HG03045 (cell line): ENCODE measurements at regions not wholly inside any gene's neighbourhood (a gene's known extent, or its start where the extent isn't known, plus 50 kb on each side); places are given as distances from the start of the nearest gene placed in this dataset.

Source experiments
- ATAC-seq: cut with Tn5 transposase; IDR thresholded peaks from one replicate; pipeline ENCODE4 v1.9.1; 2021; ENCODE audit warnings: mild to moderate bottlenecking, moderate library complexity; ENCODE audit not compliant: unreplicated experiment

DNA sequence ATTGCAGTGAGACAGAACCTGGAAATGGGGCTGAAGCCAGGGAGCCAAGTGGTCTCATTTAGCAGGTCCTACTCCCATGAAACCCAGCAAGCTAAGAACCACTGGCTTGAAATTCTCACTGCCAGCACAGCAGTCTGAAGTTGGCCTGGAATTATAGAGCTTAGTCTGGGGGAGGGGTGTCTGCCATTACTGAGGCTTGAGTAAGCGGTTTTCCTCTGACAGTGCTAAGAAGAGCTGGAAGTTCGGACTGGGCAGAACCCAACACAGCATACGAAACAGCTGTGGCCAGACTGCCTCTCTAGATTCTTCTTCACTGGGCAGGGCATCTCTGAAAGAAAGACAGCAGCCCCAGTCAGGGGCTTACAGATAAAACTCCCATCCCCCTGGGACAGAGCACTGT, 305.7 kb upstream of the SETBP1 start:
- no peak for ATAC-seq

DNA sequence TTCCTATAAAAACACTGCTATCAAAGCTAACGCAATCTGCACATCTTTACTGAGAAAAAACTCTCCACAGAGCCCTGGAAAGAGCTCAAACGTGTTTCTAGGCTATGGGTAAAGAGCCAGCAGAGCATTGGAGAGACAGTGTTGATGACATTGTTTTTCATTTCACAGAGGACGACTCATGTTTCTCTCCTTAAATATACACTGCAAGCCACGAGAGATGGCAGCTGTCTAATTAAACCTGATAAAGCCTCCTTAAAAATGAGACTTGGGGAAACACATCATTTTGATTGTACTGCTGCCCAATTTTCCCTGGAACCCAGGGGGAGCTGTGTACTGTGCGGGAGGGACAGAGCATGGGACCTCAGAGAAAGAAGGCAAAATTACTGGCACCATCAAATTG, 294.3 kb upstream of the SETBP1 start:
- no peak for ATAC-seq

DNA sequence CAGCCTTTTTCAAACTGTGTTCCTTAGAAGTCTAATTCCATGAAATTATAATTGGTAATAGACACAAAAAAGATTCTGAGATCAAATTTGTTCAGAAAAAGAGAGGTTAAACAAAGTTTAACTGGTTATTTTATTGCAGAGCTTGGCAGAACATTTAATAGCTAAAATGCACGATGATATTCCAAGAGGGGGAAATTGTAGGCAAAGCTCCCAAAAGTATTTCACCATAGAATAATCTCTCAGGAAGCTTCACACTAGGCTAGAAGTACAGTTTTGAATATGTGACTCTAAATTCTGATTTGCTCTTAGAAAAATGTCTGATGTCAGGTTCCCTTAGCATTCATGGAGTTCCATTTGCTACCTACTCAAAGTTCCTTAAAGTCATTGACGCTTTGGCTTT, 292.4 kb upstream of the SETBP1 start:
- no peak for ATAC-seq

DNA sequence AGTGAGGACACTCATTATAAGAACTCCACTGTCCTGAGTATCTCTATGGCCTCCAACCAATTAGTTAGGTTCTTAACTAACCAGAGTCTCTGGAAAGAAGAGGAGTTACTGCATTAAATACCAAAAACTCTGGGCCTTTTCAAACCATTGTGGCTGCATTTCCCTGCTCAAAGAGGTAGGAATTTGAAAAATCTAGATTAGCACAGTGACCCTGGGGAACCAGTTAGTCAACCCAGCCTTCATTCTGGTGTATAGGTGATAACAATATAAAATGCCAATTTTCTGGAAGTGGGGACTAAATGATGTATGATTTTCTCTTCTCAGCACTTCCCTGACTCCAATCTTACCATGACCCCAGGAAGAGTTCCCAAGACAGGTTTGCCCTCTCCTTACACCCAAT, 287.8 kb upstream of the SETBP1 start:
- no peak for ATAC-seq

DNA sequence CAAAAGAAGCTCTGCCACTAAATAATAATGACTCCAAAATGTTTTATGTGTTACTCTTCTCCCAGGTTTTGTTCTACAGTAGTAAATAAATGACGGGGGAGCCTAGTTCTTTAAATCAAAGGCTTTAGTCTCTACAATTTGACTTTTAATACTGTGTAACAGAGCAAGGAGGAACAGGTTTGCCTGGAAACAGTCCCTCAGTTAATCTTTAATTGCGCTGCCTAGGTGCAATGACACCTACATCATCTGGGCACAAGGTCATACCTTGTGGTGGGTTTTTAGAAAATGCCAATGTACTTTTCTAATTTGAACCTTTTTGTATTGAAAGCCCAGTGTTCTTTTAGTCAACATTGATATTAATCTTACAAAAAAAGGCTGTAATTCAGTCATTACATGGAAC, 287.3 kb upstream of the SETBP1 start:
- ATAC-seq, result no peak

DNA sequence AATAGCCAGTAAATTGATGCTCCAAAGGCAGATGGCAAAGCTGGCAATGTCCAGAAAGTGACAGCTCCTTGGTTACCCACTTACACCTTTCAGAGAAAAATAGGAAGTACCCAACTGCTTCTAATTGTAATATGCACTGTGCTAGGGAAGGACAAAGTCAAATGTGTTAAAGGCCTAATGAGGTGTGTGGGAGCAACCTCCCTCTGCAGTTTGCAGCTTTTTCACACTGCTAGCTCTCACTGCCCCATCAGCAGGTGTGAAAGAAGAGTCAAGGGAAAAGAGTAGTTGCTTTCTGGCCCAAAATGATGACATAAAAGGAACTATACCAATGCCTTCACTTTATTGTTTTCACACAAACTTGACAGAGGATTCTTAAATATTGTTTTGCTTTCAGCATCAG, 284.1 kb upstream of the SETBP1 start:
- ATAC-seq, result no peak

DNA sequence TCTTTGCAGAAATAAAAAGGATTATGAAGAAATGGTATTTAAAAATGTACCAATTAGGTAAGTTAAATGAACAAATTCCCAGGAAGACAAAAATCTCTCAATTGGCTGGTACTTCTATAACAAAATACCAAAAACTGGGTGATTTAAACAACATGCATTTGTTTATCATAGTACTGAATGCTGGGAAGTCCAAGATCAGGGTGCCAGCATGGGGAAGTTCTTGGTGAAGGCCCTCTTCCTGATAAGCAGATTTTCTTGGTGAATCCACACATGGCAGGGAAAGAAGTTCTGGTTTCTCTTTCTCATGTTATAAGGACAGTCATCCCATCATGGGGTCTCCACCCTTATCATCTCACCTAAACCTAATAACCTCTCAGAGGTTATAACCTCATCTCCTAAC, 271.6 kb upstream of the SETBP1 start:
- ATAC-seq, result no peak

DNA sequence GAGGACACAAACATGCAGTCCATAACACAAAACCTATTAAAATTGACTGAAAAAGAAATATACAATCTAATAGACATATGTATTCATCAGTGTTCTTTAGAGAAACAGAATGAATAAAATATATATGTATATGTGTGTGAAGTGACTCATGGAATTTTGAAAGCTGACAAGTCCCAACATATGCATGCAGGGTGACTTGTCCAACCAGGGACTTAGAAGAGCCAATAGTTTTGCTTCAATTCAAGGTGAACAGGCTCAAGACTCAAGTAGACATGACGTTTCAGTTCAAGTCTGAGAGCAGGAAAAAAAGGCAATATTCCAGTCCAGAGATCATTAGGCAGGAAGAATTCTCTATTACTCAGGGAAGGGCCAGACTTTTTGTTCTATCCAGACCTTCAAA, 271.2 kb upstream of the SETBP1 start:
- ATAC-seq, result no peak

DNA sequence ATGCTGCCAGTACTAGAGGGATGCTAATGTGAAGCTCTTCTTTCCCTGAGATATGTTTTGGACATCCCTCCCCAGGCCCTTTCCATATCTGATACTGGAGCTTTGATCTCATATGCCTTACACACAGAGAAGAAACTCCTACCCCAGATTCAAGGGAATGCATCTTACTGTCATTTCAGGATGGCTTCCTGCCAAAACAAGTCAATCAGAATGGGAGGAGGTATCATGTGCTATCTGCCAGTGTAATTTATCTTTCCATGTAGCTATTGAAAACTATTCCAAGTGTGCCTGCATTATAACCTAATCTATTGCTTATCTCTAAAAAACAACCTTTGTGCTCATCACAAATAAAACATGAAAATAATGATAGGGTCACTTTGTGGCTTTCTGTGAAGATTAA, 269.9 kb upstream of the SETBP1 start:
- ATAC-seq, result no peak

DNA sequence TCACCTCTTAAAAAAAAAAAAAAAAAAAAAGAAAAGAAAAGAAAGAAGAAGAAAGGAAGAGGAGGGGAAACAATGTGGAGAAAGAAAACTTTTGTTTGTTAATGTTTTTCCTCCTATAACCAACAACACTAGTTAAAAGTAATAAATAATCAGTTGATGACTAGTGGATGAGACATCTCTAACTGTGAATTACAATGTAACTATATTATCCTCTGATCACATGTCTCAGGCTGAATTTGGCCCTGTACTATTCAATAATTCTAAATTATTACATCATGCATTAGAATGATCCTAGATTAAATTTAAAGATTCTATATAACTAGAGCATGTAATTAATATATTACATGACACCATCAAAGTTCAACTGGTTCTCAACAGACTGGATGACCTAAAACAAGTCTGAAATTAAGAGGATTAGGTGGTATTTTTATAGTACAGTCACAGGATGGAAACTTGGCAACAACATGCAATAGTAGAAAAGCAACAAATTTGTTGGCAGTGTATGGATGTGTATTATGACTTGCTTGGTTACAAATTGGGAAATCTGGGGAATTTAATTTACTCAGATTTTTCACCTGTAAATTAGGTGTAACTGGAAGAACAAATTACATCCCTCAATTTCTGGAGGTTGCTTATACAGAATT, 269.3 kb upstream of the SETBP1 start:
- ATAC-seq, result no peak

DNA sequence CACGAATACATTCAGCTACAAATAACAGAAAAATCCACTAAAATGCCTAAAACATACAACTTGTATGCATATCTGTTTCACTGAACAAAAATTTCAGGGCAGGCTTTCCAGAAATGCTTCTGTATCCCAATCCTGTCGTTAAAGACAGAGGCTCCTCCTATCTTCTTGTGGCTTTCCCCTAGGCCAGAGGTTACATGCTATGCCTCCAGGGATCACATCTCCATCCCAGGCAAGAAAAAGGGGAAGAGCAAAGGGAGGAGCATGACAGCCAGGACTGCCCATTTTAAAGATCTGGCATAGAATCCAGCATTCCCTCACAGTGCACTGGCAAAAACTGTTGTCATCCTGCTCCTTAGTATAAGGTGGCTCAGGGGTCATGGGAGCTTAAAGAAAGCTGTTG, 268.7 kb upstream of the SETBP1 start:
- no peak for ATAC-seq

DNA sequence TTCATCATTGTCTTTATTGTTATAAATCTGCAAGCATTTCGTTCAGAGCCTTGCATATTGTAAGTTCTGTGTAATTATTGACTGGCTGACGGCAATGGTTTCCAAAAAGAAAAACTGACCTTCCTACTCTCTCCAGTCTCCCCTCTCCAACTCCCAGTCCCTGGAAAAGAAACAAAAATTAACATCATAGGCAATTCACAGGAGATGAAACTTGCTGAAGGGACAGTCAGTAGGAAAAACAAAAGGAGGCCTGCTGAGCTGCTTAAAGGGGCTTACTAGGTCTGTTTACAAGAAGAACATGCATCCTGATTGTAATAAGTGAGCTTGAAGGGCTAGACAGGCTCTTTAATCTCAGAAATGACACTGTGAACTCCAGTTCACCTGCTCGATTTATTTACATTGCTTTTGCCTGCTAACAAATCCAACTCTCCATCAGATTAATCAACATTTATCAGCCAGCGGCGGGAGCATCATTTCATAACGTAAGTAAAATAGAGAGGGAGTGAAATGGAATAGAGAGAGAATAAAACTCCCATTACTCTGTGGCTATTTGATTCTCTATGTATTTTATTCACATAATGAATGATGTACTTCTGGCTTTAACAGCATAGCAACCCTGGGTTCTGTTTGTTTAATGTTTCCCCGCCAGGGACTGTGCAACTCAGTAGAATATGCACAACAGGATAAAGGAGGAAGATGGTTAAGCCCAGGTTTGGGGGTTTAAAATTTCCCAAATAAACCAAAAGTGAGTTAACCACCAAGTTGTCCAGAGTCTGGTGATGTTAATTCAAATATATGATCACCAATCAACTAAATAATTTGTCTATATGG, 256.7 kb upstream of the SETBP1 start:
- ATAC-seq, result no peak

DNA sequence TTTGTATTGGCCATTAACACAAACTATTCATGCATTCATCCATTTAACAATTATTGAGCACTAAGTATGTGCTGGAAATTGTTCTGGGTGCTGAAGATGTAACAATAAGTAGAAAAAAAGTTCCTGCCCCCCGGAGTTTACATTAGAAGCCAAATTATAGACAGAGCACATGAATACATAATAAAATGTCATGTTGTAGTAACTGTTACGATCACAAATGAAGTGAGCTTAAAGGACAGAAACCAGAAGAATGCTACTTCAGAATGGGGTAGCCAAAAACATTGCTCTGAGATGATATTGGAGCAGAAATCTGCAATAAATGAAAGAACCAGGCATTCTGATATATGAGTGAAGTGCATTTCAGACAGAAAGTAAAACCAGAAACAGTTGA, 256.0 kb upstream of the SETBP1 start:
- no peak for ATAC-seq

DNA sequence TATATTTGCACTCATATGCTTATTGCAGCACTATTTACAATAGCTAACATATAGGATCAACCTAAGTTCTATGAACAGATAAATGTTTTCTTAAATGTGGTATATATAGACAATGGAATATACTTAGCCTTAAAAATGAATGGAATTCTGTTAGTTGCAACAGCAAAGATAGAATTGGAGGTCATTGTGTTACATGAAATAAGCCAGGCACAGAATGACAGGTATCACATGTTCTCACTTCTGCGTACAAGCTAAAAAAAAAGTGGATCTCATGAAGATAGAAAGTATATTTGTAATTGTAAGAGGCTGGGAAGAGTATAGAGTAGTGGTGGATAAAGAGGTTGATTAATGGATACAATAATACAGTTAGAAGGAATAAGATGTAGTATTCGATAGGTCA, 255.5 kb upstream of the SETBP1 start:
- ATAC-seq, result no peak

DNA sequence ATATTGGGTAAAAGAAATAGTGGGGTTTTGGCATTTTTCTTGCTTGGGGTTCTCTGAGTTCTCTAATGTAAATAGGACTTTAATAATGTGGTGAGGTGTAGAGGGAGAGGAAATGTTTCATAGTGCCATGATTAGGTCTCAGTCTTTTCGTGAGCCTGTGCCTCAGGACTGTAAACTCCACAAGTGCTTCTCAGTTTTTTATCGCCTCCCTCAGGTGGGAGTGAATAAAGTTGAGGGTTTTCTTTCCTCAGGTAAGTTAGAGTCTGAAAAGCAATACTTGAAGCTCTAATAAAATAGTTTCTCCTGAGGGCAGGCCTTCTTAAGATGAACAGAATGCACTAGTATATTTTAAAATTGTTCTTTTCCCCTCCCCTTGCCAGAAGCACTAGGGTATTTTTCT, 243.1 kb upstream of the SETBP1 start:
- no peak for ATAC-seq

DNA sequence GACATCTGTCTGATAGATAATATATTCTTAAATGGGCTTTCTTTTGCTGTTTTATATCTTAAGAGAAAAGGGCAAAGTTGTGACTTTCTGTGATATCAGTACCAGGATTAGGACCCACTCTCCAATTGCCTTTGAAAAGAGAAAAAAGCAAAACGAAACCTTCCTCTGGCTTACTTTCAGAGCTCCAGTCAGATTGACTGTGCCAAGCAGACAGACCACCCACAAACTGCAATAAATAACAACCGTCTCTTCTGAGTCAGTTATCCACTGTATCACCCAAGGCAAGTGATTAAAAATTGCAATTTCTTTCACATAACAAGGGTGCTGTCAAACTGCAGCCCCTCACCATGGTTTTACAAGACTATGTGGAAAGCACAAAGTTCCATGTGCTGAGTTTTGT, 230.5 kb upstream of the SETBP1 start:
- ATAC-seq, result no peak

DNA sequence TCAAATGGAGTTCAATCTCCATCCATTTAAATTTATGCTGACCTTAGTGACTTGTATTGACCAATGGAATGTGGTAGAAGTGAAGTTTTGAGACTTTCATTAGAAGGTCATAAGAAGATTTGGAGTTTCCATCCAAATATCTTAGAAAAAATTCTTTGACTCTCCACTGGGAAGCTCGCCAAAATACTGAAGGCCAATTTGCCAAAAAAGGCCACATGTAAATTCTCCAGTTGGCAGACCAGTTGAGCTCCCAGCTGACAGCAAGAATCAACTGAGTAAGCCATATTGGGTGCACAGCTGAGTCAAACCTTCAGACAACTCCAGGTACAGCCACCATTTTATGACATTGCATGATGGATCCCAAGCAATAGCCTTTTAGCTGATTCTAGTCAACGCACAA, 228.3 kb upstream of the SETBP1 start:
- no peak for ATAC-seq

DNA sequence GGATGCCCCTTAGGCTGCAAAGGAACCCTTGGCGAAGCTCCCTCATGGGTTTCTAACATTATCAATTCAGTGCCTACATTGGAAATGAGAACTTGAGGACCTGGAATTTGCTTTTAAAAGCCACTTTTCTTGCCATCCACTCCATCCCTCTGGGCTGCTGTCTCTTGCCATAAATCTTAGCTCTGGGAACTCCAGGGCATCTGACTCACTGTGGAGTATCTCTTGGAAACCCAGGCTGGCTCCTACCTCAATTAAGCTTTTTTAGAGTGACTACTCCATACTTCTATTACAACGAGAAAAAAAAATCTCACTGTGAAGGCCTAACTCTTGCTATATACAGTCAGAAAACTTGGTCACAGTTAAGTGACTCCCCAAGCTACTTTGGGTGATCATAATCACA, 227.2 kb upstream of the SETBP1 start:
- no peak for ATAC-seq

DNA sequence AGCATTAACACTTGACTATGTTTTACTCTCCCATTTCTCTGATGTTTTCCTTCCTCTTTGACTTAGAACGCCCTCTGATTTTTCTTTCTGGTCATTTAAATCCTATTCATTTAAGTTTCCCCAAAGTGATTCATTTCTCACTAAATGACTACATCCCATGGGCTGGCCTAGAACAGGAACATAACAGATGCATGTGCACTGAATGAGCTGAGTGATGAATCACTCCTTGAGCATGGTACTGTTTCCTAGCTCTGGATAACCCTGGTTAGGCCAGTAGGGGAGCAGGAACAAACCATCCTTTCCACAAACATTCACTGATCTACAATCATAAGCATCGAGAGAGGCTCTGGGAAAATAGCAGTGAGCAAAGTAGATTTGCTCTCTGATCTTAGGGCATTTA, 221.9 kb upstream of the SETBP1 start:
- ATAC-seq, result no peak

DNA sequence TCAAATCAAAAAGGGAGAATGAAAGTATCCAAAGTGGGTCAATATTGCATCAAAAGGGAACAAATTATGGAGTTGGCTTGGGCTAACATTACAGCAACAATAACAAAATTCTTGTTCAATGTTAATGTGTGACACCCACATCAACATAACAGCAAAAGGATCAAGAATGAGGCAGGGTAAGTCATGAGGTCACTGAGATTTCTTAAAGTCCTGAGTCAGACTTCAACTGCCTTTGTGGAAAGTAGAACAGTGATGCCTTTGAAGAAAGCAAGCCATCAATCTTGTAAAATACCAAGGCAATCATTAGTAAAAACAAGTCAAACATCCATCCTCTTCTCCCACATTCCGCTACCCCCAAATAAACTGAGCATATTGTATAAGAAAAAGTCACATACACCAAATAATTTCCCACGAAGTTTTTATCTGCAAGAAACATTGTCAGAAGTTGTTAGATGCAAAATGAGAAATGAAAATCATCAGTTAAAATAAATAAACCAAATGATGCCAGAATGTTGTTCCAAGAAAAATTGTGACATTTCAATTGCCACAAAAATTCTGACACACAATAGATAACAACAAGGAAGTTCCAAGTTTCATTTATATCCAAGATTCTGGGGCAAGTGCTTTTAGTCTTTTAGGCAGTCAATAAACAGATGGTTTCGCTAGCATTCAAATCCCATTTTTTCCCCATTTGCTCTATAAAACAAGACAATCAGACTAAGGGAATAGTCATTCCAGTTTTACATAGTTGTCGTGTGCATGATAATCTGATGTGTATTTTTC, 216.1 kb upstream of the SETBP1 start:
- no peak for ATAC-seq

DNA sequence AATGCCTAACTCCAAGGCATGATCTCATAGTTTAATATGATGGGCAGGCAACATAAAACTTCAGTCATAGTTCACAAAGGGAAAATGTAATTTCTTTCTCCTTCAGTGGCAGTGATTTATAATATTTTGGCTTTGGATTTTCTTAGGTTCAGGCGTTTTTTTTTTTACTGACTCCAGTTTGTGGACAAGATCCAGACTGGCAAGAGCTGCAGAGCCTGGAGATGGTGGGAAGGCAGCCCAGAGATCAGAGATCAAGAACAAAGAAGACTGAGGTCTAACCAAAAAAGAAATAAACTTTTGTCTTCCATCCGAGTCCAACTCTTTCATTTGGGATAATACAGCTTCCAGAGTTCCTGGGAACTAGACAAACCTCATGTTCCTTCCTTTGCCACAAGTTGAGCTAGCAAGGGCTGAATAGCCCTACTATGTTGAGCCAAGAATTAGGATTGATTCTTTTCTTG, 215.3 kb upstream of the SETBP1 start:
- ATAC-seq, result no peak

DNA sequence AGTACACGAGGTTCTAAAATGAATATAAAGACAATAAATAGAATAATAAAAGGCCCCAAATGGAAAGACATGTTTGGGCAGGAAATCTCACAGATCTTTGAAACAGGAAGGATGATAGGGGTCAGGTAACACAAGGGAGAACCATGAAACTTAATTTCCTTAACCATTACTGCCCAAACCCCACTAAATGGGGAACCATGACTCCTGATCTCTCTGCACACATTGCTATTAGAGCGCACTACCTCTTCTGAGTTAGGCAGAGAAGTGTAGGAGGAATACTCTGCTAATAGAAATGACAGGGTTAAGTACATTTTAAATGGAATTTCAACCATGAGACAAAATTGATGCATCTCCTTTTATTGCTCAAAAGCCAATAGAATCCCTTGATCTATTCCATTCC, 213.7 kb upstream of the SETBP1 start:
- no peak for ATAC-seq
